Neuronal stem cell (in vitro differentiated cells): ENCODE measurements at regions not wholly inside any gene's neighbourhood (a gene's known extent, or its start where the extent isn't known, plus 50 kb on each side); places are given as distances from the start of the nearest gene placed in this dataset.

ENCODE experiments used
- DNase-seq: peaks from one replicate; pipeline ENCODE4 v3.0.0-alpha.2; 2013; ENCODE audit warnings: low spot score
- H2AFZ ChIP-seq: one replicate; pipeline ENCODE4 v1.6.1; 2013; ENCODE audit warnings: mild to moderate bottlenecking, low read length, inconsistent platforms
- H2AK5ac ChIP-seq: 2 replicates; pipeline ENCODE4 v1.6.1; 2013; ENCODE audit warnings: low read depth, mild to moderate bottlenecking, inconsistent platforms, low read length, moderate library complexity, mixed read lengths
- H2BK120ac ChIP-seq: 2 replicates; pipeline ENCODE4 v1.6.1; 2013; ENCODE audit warnings: low read depth, mild to moderate bottlenecking, inconsistent platforms, low read length, moderate library complexity, mixed read lengths
- H2BK12ac ChIP-seq: one replicate; pipeline ENCODE4 v1.6.1; 2013; ENCODE audit warnings: low read length, inconsistent platforms
- H2BK15ac ChIP-seq: 2 replicates; pipeline ENCODE4 v1.6.1; 2013; ENCODE audit warnings: mild to moderate bottlenecking, low read length, inconsistent platforms, mixed read lengths
- H2BK5ac ChIP-seq: one replicate; pipeline ENCODE4 v1.6.1; 2013; ENCODE audit warnings: inconsistent platforms, mild to moderate bottlenecking, low read length, moderate library complexity
- H3K14ac ChIP-seq: one replicate; pipeline ENCODE4 v1.6.1; 2013; ENCODE audit warnings: low read length, inconsistent platforms
- H3K18ac ChIP-seq: 2 replicates; pipeline ENCODE4 v1.6.1; 2013; ENCODE audit warnings: low read length, inconsistent platforms
- H3K23ac ChIP-seq: 2 replicates; pipeline ENCODE4 v1.6.1; 2013; ENCODE audit warnings: low read depth, mild to moderate bottlenecking, mixed read lengths, low read length, inconsistent platforms; ENCODE audit not compliant: poor library complexity
- H3K27ac ChIP-seq: replicated peaks from 3 replicates; pipeline ENCODE4 v1.5.1; 2013; ENCODE audit warnings: low read length, inconsistent platforms
- H3K27me3 ChIP-seq, 3 experiments: 2 replicates each; pipeline ENCODE4 v1.6.1; 2013; ENCODE audit warnings: low read length in 3 of 3, mild to moderate bottlenecking in 2 of 3, inconsistent platforms in 1 of 3, low read depth in 1 of 3, mixed read lengths in 1 of 3, moderate library complexity in 1 of 3; ENCODE audit not compliant: control insufficient read depth in 3 of 3, insufficient read depth in 3 of 3
- H3K36me3 ChIP-seq, 2 donors: replicated peaks in 1 of 2; 2 replicates each; pipeline ENCODE4 v1.6.1; 2013; ENCODE audit warnings: low read length in 2 of 2; ENCODE audit not compliant: control insufficient read depth in 2 of 2, insufficient read depth in 2 of 2
- H3K4ac ChIP-seq: 2 replicates; pipeline ENCODE4 v1.6.1; 2013; ENCODE audit warnings: inconsistent platforms, mild to moderate bottlenecking, low read length, moderate library complexity
- H3K4me1 ChIP-seq, 2 donors: 1 replicate in 1 of 2; 2 replicates in 1 of 2; pipeline ENCODE4 v1.6.1; 2013; ENCODE audit warnings: low read length in 2 of 2, low read depth in 1 of 2; ENCODE audit not compliant: control insufficient read depth in 2 of 2, insufficient read depth in 1 of 2
- H3K4me2 ChIP-seq: one replicate; pipeline ENCODE4 v1.6.1; 2013; ENCODE audit warnings: mild to moderate bottlenecking, low read length, inconsistent platforms; ENCODE audit not compliant: insufficient read depth, poor library complexity, severe bottlenecking
- H3K4me3 ChIP-seq, 2 donors: 2 replicates each; pipeline ENCODE4 v1.5.1; 2013; ENCODE audit warnings: low read length in 2 of 2, mild to moderate bottlenecking in 2 of 2, inconsistent platforms in 1 of 2, moderate library complexity in 1 of 2
- H3K79me1 ChIP-seq: one replicate; pipeline ENCODE4 v1.6.1; 2013; ENCODE audit warnings: low read depth, mild to moderate bottlenecking, inconsistent platforms, low read length, moderate library complexity
- H3K9ac ChIP-seq: one replicate; pipeline ENCODE4 v1.6.1; 2013; ENCODE audit warnings: mild to moderate bottlenecking, low read depth, low read length, inconsistent platforms; ENCODE audit not compliant: poor library complexity
- H3K9me3 ChIP-seq, 2 donors: replicated peaks in 1 of 2; 2 replicates each; pipeline versions ENCODE3 to v1.6.1; 2013; ENCODE audit warnings: low read length in 2 of 2, mild to moderate bottlenecking in 2 of 2, inconsistent platforms in 1 of 2, low read depth in 1 of 2, mixed read lengths in 1 of 2, moderate library complexity in 1 of 2; ENCODE audit not compliant: control insufficient read depth in 2 of 2, insufficient read depth in 1 of 2
- H4K8ac ChIP-seq: one replicate; pipeline ENCODE4 v1.6.1; 2013; ENCODE audit warnings: low read depth, mild to moderate bottlenecking, inconsistent platforms, low read length, moderate library complexity
- H4K91ac ChIP-seq: one replicate; pipeline ENCODE4 v1.6.1; 2013; ENCODE audit warnings: low read length, low read depth, mild to moderate bottlenecking, inconsistent platforms; ENCODE audit not compliant: poor library complexity
- WGBS, 2 donors: extraction: QIAGEN DNeasy Blood & Tissue Kit; methylation state at CpG; one replicate each; pipeline ENCODE4 v1.1.7; 2013; ENCODE audit warnings: missing lambda C conversion rate in 2 of 2, mixed read lengths in 1 of 2; ENCODE audit not compliant: insufficient read length in 2 of 2, insufficient replicate concordance in 1 of 2; ENCODE audit errors: extremely low coverage in 2 of 2; 5-methylcytosine and 5-hydroxymethylcytosine counted together

- Histone ChIP-seq H3K36me3 (no peaks in the 10 kb centered on the region), H4K8ac (no peak overlapping the region), H3K14ac (no peak overlapping the region), H2AFZ (no peak overlapping the region), H3K9ac (no peak overlapping the region), H2BK120ac (no peak overlapping the region), H3K23ac (no peak overlapping the region), H2BK5ac (no peak overlapping the region), H2BK12ac (no peak overlapping the region), H3K18ac (no peak overlapping the region), H3K27me3 (peaks cover 0 to 9% (median 0%) of the 10 kb centered on the region in 3 experiments), H3K4me1 (peaks cover 3 to 4% of the 10 kb centered on the region in 2 donors), H4K91ac (no peak overlapping the region), H3K27ac (no peak overlapping the region), H3K4ac (no peak overlapping the region), H3K4me3 (no peak overlapping the region), H2AK5ac (no peak overlapping the region), H3K79me1 (no peaks in the 10 kb centered on the region), H3K9me3 (no peaks in the 10 kb centered on the region), H3K4me2 (no peak overlapping the region), H2BK15ac (no peak overlapping the region)
- WGBS, 2 donors, result no CpG with 5 or more reads among the region's 3 CpGs
- DNase-seq, result no peak
These were observed 130.7 kb upstream of the ZNF648 start for GRCh38 chr1:182192215-182192614.

GRCh38 chr1:182191381-182192115, 130.0 kb upstream of the ZNF648 start:
- Histone ChIP-seq H3K23ac (no peak overlapping the region), H3K4me1 (peaks cover 7% of the 10 kb centered on the region in 2 donors), H3K27me3 (peaks cover 0 to 9% (median 0%) of the 10 kb centered on the region in 3 experiments), H2BK5ac (no peak overlapping the region), H2BK12ac (no peak overlapping the region), H4K91ac (no peak overlapping the region), H3K27ac (no peak overlapping the region), H2AFZ (no peak overlapping the region), H3K4me2 (no peak overlapping the region), H3K79me1 (no peaks in the 10 kb centered on the region), H3K9me3 (no peaks in the 10 kb centered on the region), H4K8ac (no peak overlapping the region), H2BK15ac (no peak overlapping the region), H2BK120ac (no peak overlapping the region), H3K18ac (no peak overlapping the region), H3K4me3 (no peak overlapping the region), H3K36me3 (no peaks in the 10 kb centered on the region), H3K9ac (no peak overlapping the region), H3K4ac (no peak overlapping the region), H2AK5ac (no peak overlapping the region), H3K14ac (no peak overlapping the region)
- WGBS, 2 donors, result no CpG with 5 or more reads among the region's 2 CpGs
- DNase-seq, result no peak

GRCh38 chr1:182189535-182190066, 128.1 kb upstream of the ZNF648 start:
- Histone ChIP-seq H3K23ac (no peak overlapping the region), H3K4ac (no peak overlapping the region), H3K36me3 (no peaks in the 10 kb centered on the region), H3K4me1 (peaks cover 9 to 15% of the 10 kb centered on the region in 2 donors), H3K4me3 (no peak overlapping the region), H2BK15ac (no peak overlapping the region), H3K9me3 (no peaks in the 10 kb centered on the region), H2AFZ (no peak overlapping the region), H3K9ac (no peak overlapping the region), H2AK5ac (no peak overlapping the region), H2BK5ac (no peak overlapping the region), H3K14ac (no peak overlapping the region), H2BK120ac (no peak overlapping the region), H3K79me1 (no peaks in the 10 kb centered on the region), H3K27ac (no peak overlapping the region), H4K91ac (no peak overlapping the region), H3K4me2 (no peak overlapping the region), H3K18ac (no peak overlapping the region), H4K8ac (no peak overlapping the region), H2BK12ac (no peak overlapping the region), H3K27me3 (no peaks in the 10 kb centered on the region)
- WGBS, 2 donors, result no CpG with 5 or more reads among the region's 3 CpGs
- DNase-seq, result no peak

- no peak overlapping the region for H3K23ac ChIP-seq
- no peak overlapping the region for H3K4me2 ChIP-seq
- no CpG with 5 or more reads among the region's 3 CpGs for WGBS, 2 donors
- H2BK120ac ChIP-seq, result no peak overlapping the region
- H2BK5ac ChIP-seq, result no peak overlapping the region
- H3K4ac ChIP-seq, result no peak overlapping the region
- no peak overlapping the region for H2AK5ac ChIP-seq
- no peaks in the 10 kb centered on the region for H3K79me1 ChIP-seq
- peaks cover 9 to 15% of the 10 kb centered on the region in 2 donors for H3K4me1 ChIP-seq
- no peak for DNase-seq
- no peaks in the 10 kb centered on the region for H3K36me3 ChIP-seq
- H3K9me3 ChIP-seq, result no peaks in the 10 kb centered on the region
- H2AFZ ChIP-seq, result peak overlapping the region; percentile 82
- H4K8ac ChIP-seq, result no peak overlapping the region
- no peak overlapping the region for H2BK15ac ChIP-seq
- no peak overlapping the region for H3K4me3 ChIP-seq
- no peak overlapping the region for H3K9ac ChIP-seq
- no peak overlapping the region for H3K14ac ChIP-seq
- peak overlapping the region; percentile 24 for H3K18ac ChIP-seq
- no peaks in the 10 kb centered on the region for H3K27me3 ChIP-seq
- H2BK12ac ChIP-seq, result no peak overlapping the region
- no peak overlapping the region for H4K91ac ChIP-seq
- H3K27ac ChIP-seq, result no peak overlapping the region
These were observed 125.2 kb upstream of the ZNF648 start for GRCh38 chr1:182186757-182187146.
